Astrocyte of the cerebellum (primary cell): ENCODE measurements at regions not wholly inside any gene's neighbourhood (a gene's known extent, or its start where the extent isn't known, plus 50 kb on each side); places are given as distances from the start of the nearest gene placed in this dataset.

Experiments used
- DNase-seq: peaks from one replicate; pipeline ENCODE4 v3.0.0-alpha.2; 2011; ENCODE audit warnings: low read depth
- H3K4me3 ChIP-seq: 2 replicates; pipeline ENCODE4 v1.5.1; 2011; ENCODE audit warnings: mild to moderate bottlenecking, low read depth, low read length, moderate library complexity
- CTCF ChIP-seq: IDR thresholded peaks from 2 replicates; pipeline ENCODE4 v1.5.1; 2012; ENCODE audit warnings: low read length, low read depth, moderate library complexity, mild to moderate bottlenecking; ENCODE audit errors: missing control alignments
- in situ Hi-C: cut with HindIII; loops from 2 replicates; pipeline ENCODE4 v1.10.0; 2017; ENCODE audit warnings: low sequenced_read_pairs

- no peak for TF ChIP-seq CTCF
- no peak overlapping the region for H3K4me3 ChIP-seq
- in situ Hi-C loops = no loop called here
- DNase-seq = no peak
Measured at GRCh38 chr6:19032591-19033295, 645.6 kb downstream of the RNF144B start.

DNA sequence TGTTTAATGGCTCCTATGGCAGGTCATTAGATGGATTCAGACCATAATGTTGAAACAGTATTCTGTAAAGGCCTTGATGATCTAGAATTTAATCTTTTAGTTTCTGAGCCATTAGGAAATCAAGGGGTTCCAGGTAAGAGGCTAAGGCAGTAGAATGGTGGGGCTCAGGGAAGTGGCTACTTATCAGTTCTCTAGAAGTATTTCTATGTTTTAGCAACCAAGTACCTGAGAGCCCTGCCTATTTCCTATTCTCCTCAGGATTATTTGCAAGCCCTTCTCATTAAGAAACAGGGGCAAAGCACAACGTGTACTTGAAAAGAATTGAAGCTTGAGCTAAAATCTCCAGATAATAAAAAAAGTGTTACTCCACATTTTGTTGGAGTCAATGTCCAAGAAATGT lies 646.5 kb downstream of the RNF144B start:
- H3K4me3 ChIP-seq = no peak overlapping the region
- no peak for TF ChIP-seq CTCF
- in situ Hi-C loops = no loop called here
- no peak for DNase-seq

DNA sequence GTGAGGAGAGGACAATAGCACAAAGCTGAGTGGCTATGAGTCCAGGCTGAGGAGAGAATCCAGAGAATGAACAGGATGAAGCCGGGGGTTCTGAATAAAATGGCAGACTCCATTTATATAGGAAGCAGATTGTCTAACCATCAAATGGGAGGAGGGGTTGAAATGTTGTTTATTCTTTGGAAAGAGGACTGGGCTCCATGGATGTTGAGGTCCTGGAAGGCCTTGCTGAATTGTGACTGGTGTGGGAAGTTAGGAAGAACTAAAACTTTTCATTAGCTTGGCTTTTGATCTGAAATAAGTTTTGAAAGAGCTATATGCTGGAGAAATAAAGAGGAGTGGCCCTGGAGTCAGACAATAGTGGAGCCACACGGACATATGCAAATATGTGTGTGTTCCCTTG lies 647.8 kb downstream of the RNF144B start:
- in situ Hi-C loops = no loop called here
- no peak for TF ChIP-seq CTCF
- DNase-seq = no peak
- H3K4me3 ChIP-seq = no peak overlapping the region

DNA sequence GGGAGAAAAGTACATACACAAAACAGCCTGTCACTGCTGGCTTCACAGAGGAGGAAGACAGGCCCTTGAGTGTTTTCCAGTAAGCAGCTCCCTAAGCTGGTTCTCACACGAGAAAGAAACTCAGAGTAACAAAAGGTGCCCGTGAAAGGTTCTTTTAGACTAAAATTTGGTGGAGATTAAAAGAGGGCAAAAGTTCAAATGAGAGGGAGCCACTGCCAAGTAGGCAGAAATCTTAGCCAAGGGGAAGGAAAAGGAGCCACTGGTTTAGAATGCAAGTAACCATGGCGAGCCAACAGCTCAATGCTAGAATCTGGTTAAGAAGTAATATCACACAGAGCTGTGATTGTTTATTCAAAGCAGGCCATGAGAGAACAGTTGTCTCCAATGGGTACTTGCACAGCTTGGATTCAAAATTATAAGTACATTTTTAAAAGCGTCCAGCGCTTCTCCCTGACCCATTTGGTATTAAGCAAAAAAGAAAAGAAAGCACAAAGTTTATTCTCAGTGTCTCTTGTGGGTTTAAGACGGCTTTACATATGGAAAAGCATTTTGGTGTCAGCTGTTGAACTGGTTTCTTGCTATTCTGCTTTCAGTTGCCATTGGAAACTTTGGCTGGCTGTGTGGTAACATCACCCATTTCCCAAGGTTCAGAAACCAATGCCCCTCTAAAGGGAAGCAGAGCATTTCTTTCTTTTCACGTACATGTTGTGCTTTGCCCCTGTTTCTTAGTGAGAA lies 648.5 kb downstream of the RNF144B start:
- no peak for TF ChIP-seq CTCF
- no peak for DNase-seq
- in situ Hi-C loops = no loop called here
- H3K4me3 ChIP-seq = no peak overlapping the region

DNA sequence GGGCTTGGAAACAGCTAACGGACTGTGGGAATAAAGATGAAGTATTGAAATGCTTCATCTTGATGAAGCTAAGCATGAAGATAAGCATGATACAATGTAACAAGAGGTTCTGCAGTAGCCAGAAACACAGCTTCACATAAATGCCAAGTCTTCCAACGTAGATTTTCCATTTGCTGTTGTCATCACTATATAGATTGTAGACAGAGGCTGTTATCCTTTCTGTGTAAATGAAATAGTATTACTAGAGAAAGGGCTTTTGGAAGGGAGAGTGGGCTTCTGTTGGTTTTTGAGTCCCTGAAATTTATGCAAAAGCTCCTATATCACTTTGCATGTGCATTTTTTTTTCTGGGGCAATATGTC lies 649.0 kb downstream of the RNF144B start:
- no peak overlapping the region for H3K4me3 ChIP-seq
- no peak for TF ChIP-seq CTCF
- in situ Hi-C loops = no loop called here
- no peak for DNase-seq

DNA sequence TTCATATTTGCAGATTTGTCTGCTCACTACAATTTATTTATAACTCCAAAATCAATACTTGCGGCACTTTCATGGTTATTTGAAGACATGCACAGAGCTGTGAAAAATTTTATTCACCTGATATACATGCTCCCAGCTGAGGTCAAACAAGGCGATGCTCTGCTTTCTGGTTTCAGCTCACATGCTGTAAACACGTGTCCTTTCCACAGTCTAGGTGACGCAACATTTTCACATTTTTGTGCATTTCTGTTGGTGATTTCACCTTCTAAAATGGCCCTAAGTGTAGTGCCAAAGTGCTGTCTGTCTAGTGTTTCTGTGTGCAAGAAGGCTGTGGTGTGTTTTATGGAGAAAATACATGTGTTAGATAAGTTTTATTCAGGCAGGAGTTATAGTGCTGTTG lies 650.5 kb downstream of the RNF144B start:
- in situ Hi-C loops = no loop called here
- TF ChIP-seq CTCF = no peak
- no peak for DNase-seq
- no peak overlapping the region for H3K4me3 ChIP-seq
